C4-2B (cell line): ENCODE measurements at regions not wholly inside any gene's neighbourhood (a gene's known extent, or its start where the extent isn't known, plus 50 kb on each side); places are given as distances from the start of the nearest gene placed in this dataset.

Source experiments
- ZFX ChIP-seq: fragments of 450-650 bp; IDR thresholded peaks from 2 replicates; pipeline ENCODE4 v1.6.1; 2017
- TF ChIP-seq, protein P1 (sequence below): fragments of 450-650 bp; conservative IDR thresholded peaks from 2 replicates; pipeline ENCODE4 v1.5.1; 2017; ENCODE audit warnings: mild to moderate bottlenecking

DNA sequence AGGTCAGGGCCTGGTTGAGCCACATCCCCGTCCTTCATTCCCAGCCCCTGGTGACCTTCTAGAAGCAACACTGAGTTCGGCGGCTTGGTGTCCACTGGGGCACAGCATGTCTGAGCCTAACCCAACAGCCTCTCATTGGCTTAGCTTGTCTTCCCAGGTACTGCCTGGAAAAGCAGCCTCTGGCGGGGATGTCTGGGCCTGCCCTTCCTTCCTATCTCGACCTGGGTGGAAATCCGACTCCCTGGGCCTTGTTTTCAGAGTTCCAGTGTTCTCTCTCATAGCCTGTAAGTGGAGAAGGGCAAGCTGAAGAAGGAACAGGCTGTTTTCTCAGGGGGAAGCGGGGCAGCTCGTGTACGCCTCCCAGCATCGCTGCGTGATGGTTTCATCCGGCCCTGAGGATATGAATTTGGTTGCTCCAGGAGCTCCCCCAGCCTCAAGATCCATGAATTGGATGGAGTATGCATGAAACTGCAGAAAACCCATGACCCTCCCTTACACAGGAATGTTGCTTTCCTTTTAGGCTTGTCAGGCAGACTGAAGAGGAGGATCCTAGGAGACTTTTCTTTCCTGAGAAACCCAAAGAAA is 116.5 kb upstream of the IRF2BP2 start:
- TF ChIP-seq, protein P1, sequence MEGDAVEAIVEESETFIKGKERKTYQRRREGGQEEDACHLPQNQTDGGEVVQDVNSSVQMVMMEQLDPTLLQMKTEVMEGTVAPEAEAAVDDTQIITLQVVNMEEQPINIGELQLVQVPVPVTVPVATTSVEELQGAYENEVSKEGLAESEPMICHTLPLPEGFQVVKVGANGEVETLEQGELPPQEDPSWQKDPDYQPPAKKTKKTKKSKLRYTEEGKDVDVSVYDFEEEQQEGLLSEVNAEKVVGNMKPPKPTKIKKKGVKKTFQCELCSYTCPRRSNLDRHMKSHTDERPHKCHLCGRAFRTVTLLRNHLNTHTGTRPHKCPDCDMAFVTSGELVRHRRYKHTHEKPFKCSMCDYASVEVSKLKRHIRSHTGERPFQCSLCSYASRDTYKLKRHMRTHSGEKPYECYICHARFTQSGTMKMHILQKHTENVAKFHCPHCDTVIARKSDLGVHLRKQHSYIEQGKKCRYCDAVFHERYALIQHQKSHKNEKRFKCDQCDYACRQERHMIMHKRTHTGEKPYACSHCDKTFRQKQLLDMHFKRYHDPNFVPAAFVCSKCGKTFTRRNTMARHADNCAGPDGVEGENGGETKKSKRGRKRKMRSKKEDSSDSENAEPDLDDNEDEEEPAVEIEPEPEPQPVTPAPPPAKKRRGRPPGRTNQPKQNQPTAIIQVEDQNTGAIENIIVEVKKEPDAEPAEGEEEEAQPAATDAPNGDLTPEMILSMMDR = no peak
- TF ChIP-seq ZFX = no peak
